Mesendoderm (in vitro differentiated cells): ENCODE measurements at regions not wholly inside any gene's neighbourhood (a gene's known extent, or its start where the extent isn't known, plus 50 kb on each side); places are given as distances from the start of the nearest gene placed in this dataset.
"Not testable (repeated sequence)": the region's sequence is repeated elsewhere in the genome, so short reads cannot be mapped to it uniquely, and the experiment has no call there.

Experiments used
- DNase-seq: peaks from one replicate; pipeline ENCODE4 v3.0.0; 2013
- H2AK5ac ChIP-seq: 2 replicates; pipeline ENCODE4 v1.6.1; 2013; ENCODE audit warnings: low read length, inconsistent platforms
- H2BK120ac ChIP-seq: 2 replicates; pipeline ENCODE4 v1.6.1; 2013; ENCODE audit warnings: low read depth, mild to moderate bottlenecking, low read length, moderate library complexity, mixed read lengths
- H2BK15ac ChIP-seq: replicated peaks from 2 replicates; pipeline ENCODE4 v1.6.1; 2013; ENCODE audit warnings: low read depth, mild to moderate bottlenecking, moderate library complexity
- H2BK5ac ChIP-seq: 2 replicates; pipeline ENCODE4 v1.6.1; 2013; ENCODE audit warnings: low read length, inconsistent platforms
- H3K18ac ChIP-seq: 2 replicates; pipeline ENCODE4 v1.6.1; 2013; ENCODE audit warnings: mild to moderate bottlenecking, low read length, mixed read lengths
- H3K23ac ChIP-seq: one replicate; pipeline ENCODE4 v1.6.1; 2013; ENCODE audit warnings: low read length
- H3K27ac ChIP-seq: 2 replicates; pipeline ENCODE4 v1.5.1; 2013; ENCODE audit warnings: low read depth, mild to moderate bottlenecking, inconsistent platforms, low read length, moderate library complexity
- H3K27me3 ChIP-seq: 2 replicates; pipeline ENCODE4 v1.6.1; 2013; ENCODE audit warnings: low read length, control low read depth, mild to moderate bottlenecking, inconsistent platforms; ENCODE audit not compliant: insufficient read depth, poor library complexity
- H3K36me3 ChIP-seq: 2 replicates; pipeline ENCODE4 v1.6.1; 2013; ENCODE audit warnings: low read length, inconsistent platforms; ENCODE audit not compliant: control insufficient read depth, insufficient read depth
- H3K4ac ChIP-seq: one replicate; pipeline ENCODE4 v1.6.1; 2013; ENCODE audit warnings: low read depth, mild to moderate bottlenecking, low read length, moderate library complexity
- H3K4me1 ChIP-seq: 2 replicates; pipeline ENCODE4 v1.6.1; 2013; ENCODE audit warnings: low read depth, low read length, inconsistent platforms; ENCODE audit not compliant: control insufficient read depth
- H3K4me2 ChIP-seq: 2 replicates; pipeline ENCODE4 v1.6.1; 2013; ENCODE audit warnings: low read length
- H3K4me3 ChIP-seq: 2 replicates; pipeline ENCODE4 v1.5.1; 2013; ENCODE audit warnings: mild to moderate bottlenecking, low read length
- H3K56ac ChIP-seq: one replicate; pipeline ENCODE4 v1.6.1; 2013; ENCODE audit warnings: low read length
- H3K79me1 ChIP-seq: 2 replicates; pipeline ENCODE4 v1.6.1; 2013; ENCODE audit warnings: low read length, inconsistent platforms
- H3K79me2 ChIP-seq: 2 replicates; pipeline ENCODE4 v1.6.1; 2013; ENCODE audit warnings: mild to moderate bottlenecking, low read length; ENCODE audit not compliant: control insufficient read depth, insufficient read depth
- H3K9ac ChIP-seq: 2 replicates; pipeline ENCODE4 v1.6.1; 2013; ENCODE audit warnings: low read length, inconsistent platforms
- H4K5ac ChIP-seq: one replicate; pipeline ENCODE4 v1.6.1; 2013; ENCODE audit warnings: low read length
- H4K8ac ChIP-seq: one replicate; pipeline ENCODE4 v1.6.1; 2013; ENCODE audit warnings: low read depth, mild to moderate bottlenecking, control low read depth, low read length, moderate library complexity
- WGBS: extraction: QIAGEN DNeasy Blood & Tissue Kit; methylation state at CpG from one replicate; pipeline ENCODE4 v1.1.7; 2013; ENCODE audit warnings: low lambda C conversion rate, missing lambda C conversion rate; ENCODE audit not compliant: insufficient coverage; ENCODE audit errors: extremely low coverage; 5-methylcytosine and 5-hydroxymethylcytosine counted together

DNA sequence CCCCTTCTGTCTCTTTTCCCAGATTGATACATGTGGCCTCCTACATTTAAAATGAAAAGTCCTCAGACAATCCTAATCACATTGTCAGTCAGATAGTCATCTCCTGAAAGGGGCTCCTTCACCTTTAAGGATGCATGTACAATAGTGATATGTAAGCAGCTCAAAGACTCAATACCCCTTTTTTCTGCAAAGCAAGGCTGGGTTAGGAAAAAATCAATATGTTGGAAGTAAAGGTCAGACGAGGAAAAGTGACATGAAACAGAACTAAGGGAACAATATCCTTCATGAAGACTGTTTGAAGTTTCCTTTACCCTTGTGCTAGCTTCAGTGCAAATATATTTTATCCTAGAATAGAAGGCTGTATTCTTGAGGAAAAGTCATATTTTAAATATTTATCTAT, 539.3 kb downstream of the NR2F2 start:
- WGBS = no CpG with 5 or more reads among the region's 1 CpG
- Histone ChIP-seq H3K79me2 (no peaks in the 10 kb centered on the region), H2BK15ac (no peak overlapping the region), H3K4me1 (no peaks in the 10 kb centered on the region), H3K23ac (no peak overlapping the region), H3K27me3 (no peaks in the 10 kb centered on the region), H3K9ac (no peak overlapping the region), H4K5ac (no peak overlapping the region), H2AK5ac (no peak overlapping the region), H2BK120ac (no peak overlapping the region), H4K8ac (no peak overlapping the region), H3K36me3 (no peaks in the 10 kb centered on the region), H3K4me2 (no peak overlapping the region), H3K79me1 (no peaks in the 10 kb centered on the region), H3K56ac (no peak overlapping the region), H3K18ac (no peak overlapping the region), H2BK5ac (no peak overlapping the region), H3K4ac (no peak overlapping the region), H3K4me3 (no peak overlapping the region), H3K27ac (no peak overlapping the region)
- no peak for DNase-seq

DNA sequence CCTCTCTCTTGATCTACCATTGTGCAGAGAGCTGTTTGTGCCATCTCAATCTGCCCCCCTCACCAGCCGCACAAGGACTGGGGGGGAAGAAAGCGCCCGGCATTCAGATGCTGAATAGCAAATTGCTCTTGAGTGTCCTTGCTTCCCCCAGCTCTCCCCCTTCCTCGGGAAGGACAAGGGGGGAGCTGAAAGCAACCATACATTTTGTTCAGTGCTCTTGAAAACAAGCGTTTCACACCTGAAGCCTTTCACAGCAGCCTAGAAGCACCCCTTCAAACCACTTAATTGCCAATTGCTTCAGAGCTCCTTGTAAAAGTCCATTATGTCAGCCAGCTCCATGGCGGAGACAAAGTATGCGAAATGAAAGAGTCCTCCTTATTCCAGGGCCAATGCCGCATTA, 540.1 kb downstream of the NR2F2 start:
- Histone ChIP-seq H3K27me3 (no peaks in the 10 kb centered on the region), H3K9ac (no peak overlapping the region), H4K5ac (no peak overlapping the region), H2BK120ac (no peak overlapping the region), H3K27ac (no peak overlapping the region), H3K18ac (no peak overlapping the region), H3K79me1 (no peaks in the 10 kb centered on the region), H3K4me3 (no peak overlapping the region), H2BK15ac (no peak overlapping the region), H3K56ac (no peak overlapping the region), H3K4ac (no peak overlapping the region), H4K8ac (no peak overlapping the region), H3K36me3 (no peaks in the 10 kb centered on the region), H3K4me2 (no peak overlapping the region), H2AK5ac (no peak overlapping the region), H3K4me1 (no peaks in the 10 kb centered on the region), H3K23ac (no peak overlapping the region), H2BK5ac (no peak overlapping the region), H3K79me2 (no peaks in the 10 kb centered on the region)
- no peak for DNase-seq
- no CpG with 5 or more reads among the region's 8 CpGs for WGBS

DNA sequence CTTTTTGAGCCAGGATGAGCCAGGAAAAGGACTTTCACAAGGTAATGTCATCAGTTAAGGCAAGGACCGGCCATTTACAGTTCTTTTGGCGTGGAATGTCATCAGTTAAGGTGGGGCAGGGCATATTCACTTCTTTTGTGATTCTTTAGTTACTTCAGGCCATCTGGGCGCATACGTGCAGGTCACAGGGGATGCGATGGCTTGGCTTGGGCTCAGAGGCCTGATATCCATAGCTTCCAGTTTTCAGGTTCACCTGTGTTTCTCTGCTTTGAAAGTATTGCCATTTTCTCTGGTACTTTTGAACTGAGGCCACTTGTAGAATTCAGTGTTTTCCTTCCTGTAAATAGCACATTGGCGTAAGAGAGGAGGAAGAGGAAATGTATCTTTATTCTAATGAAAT, 546.9 kb downstream of the NR2F2 start:
- H2BK120ac ChIP-seq, H2BK5ac ChIP-seq, H3K27me3 ChIP-seq, H3K9ac ChIP-seq, DNase-seq, H3K23ac ChIP-seq, H2BK15ac ChIP-seq, H3K79me1 ChIP-seq, H2AK5ac ChIP-seq, H3K36me3 ChIP-seq, H4K5ac ChIP-seq, H3K4me3 ChIP-seq, H3K56ac ChIP-seq, H3K27ac ChIP-seq, H3K4ac ChIP-seq, H3K18ac ChIP-seq, H3K4me2 ChIP-seq, H4K8ac ChIP-seq, H3K79me2 ChIP-seq, H3K4me1 ChIP-seq: not testable (repeated sequence)
- no CpG with 5 or more reads among the region's 6 CpGs for WGBS

DNA sequence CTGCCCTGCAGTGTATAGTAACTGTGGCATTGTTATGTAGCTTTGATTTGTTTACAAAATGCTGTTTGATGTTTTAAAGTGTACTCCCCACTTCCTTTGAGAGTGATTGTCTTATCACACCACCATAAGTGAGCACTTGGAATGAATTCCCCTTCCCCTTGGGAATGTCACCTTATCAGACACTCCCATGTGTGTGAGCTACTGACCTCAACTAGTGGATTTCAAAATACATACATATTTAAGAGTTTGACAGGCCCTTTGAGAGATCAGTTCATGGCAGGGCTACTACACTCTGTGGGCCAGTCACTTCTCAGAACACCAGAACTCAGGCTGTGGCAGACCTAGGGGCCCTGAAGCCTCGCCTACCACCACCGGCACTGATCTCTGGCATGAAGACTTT, 547.6 kb downstream of the NR2F2 start:
- peaks cover 9% of the 10 kb centered on the region for H3K4me1 ChIP-seq
- no peak overlapping the region for H3K4me2 ChIP-seq
- no peak overlapping the region for H2BK5ac ChIP-seq
- peak; percentile 48 for DNase-seq
- H3K23ac ChIP-seq = no peak overlapping the region
- no peak overlapping the region for H3K27ac ChIP-seq
- no peak overlapping the region for H4K5ac ChIP-seq
- no peak overlapping the region for H4K8ac ChIP-seq
- WGBS = no CpG with 5 or more reads among the region's 2 CpGs
- no peak overlapping the region for H3K4me3 ChIP-seq
- H3K9ac ChIP-seq = no peak overlapping the region
- H3K36me3 ChIP-seq = no peaks in the 10 kb centered on the region
- H2BK120ac ChIP-seq = no peak overlapping the region
- peak overlapping the region; percentile 38 for H2AK5ac ChIP-seq
- H3K27me3 ChIP-seq = no peaks in the 10 kb centered on the region
- no peak overlapping the region for H2BK15ac ChIP-seq
- no peaks in the 10 kb centered on the region for H3K79me1 ChIP-seq
- no peak overlapping the region for H3K56ac ChIP-seq
- H3K79me2 ChIP-seq = no peaks in the 10 kb centered on the region
- no peak overlapping the region for H3K4ac ChIP-seq
- H3K18ac ChIP-seq = no peak overlapping the region

DNA sequence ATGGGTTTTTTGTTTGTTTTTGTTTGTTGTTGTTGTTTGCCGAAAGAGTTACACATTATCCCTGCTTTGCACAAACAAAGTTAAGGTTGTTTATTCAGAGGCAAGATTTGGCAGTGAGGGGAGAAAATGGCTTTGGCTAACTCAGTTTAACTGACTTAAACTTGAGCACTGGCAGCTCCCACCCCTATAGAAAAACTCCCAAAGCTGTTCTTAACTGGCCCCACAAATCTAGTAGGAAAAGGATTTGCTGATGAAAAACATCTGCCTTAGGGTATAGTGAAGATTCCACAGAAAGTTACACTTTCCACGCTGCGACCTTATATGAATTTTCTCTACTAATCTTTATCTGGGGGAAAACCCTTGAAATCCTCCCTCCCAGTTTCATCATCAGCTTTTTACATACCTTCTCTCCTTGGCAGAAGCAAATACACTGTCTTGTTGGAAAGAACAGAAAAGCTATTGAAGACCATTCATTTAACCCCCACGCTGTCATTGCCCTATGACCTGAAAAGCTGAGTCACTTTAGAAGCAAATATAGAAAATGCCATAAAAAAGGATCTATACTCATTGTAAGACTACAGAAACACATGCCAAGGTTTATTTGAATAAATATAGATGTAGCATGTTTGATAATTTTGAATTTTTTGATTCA, 551.7 kb downstream of the NR2F2 start:
- H3K4me2 ChIP-seq = no peak overlapping the region
- no peak overlapping the region for H3K4ac ChIP-seq
- no peak overlapping the region for H3K4me3 ChIP-seq
- H3K36me3 ChIP-seq = no peaks in the 10 kb centered on the region
- no peak overlapping the region for H2BK5ac ChIP-seq
- no peak overlapping the region for H3K56ac ChIP-seq
- H3K9ac ChIP-seq = no peak overlapping the region
- H3K18ac ChIP-seq = peak overlapping the region; percentile 60
- no peak overlapping the region for H4K8ac ChIP-seq
- no peaks in the 10 kb centered on the region for H3K27me3 ChIP-seq
- H3K23ac ChIP-seq = no peak overlapping the region
- no peak for DNase-seq
- H3K4me1 ChIP-seq = peaks cover 9% of the 10 kb centered on the region
- H2BK15ac ChIP-seq = no peak overlapping the region
- H3K79me2 ChIP-seq = no peaks in the 10 kb centered on the region
- WGBS = no CpG with 5 or more reads among the region's 4 CpGs
- no peak overlapping the region for H2BK120ac ChIP-seq
- no peak overlapping the region for H3K27ac ChIP-seq
- no peak overlapping the region for H4K5ac ChIP-seq
- no peaks in the 10 kb centered on the region for H3K79me1 ChIP-seq
- no peak overlapping the region for H2AK5ac ChIP-seq

DNA sequence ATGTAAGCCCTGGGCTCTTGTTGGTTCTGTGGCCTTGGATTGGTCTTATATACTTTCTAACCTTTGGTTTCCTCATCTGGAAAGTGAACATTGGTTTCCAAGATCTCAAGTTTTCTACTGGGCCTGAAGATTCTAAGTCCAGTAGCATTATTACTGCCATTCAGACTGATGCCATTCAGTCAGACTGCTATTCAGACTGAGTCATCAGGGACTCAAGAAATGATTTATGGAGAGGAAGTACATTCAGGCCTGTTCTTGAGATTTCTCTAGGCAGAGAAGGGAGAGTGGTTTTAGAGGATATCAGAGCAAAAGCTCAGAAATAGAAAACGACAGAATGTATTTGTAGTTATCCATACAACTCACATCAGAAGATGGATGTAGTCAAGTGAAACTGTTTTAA, 557.2 kb downstream of the NR2F2 start:
- Histone ChIP-seq H3K27me3 (no peaks in the 10 kb centered on the region), H3K9ac (no peak overlapping the region), H3K4me3 (no peak overlapping the region), H3K79me1 (no peaks in the 10 kb centered on the region), H3K79me2 (no peaks in the 10 kb centered on the region), H3K36me3 (no peaks in the 10 kb centered on the region), H2AK5ac (no peak overlapping the region), H2BK120ac (no peak overlapping the region), H3K4me2 (no peak overlapping the region), H2BK15ac (no peak overlapping the region), H4K8ac (no peak overlapping the region), H3K4me1 (no peaks in the 10 kb centered on the region), H3K4ac (no peak overlapping the region), H3K56ac (no peak overlapping the region), H3K18ac (no peak overlapping the region), H2BK5ac (no peak overlapping the region), H3K27ac (no peak overlapping the region), H4K5ac (no peak overlapping the region), H3K23ac (no peak overlapping the region)
- WGBS = no CpG with 5 or more reads among the region's 1 CpG
- DNase-seq = no peak
